NCI-H2196 treated with DMSO at 0.1 percent for 48 hours (cell line): ENCODE measurements at regions not wholly inside any gene's neighbourhood (a gene's known extent, or its start where the extent isn't known, plus 50 kb on each side); places are given as distances from the start of the nearest gene placed in this dataset.
"Not testable (repeated sequence)": the region's sequence is repeated elsewhere in the genome, so short reads cannot be mapped to it uniquely, and the experiment has no call there.

ENCODE experiments used
- DNase-seq: peaks from one replicate; lab custom pipeline; 2025; ENCODE audit not compliant: unreplicated experiment; lab: John Stamatoyannopoulos, UW

GRCh38 chr3:72660270-72661114 lies 187.8 kb downstream of the SHQ1 start:
- DNase-seq: no peak

GRCh38 chr3:72659596-72659995 lies 188.6 kb downstream of the SHQ1 start:
- no peak for DNase-seq

GRCh38 chr3:72659188-72659587 lies 189.1 kb downstream of the SHQ1 start:
- no peak for DNase-seq

GRCh38 chr3:72658466-72659100 lies 189.7 kb downstream of the SHQ1 start:
- DNase-seq: no peak

- DNase-seq: no peak
Observed at GRCh38 chr3:72657666-72658065, 190.6 kb downstream of the SHQ1 start.

GRCh38 chr3:72655723-72656122 lies 192.5 kb downstream of the SHQ1 start:
- DNase-seq: no peak

- no peak for DNase-seq
Observed at GRCh38 chr3:72655131-72655551, 193.1 kb downstream of the SHQ1 start.

- no peak for DNase-seq
Observed at GRCh38 chr3:72652395-72652794, 195.8 kb downstream of the SHQ1 start.

- DNase-seq: no peak
Observed at GRCh38 chr3:72651498-72651897, 196.7 kb downstream of the SHQ1 start.

GRCh38 chr3:72646263-72646662 lies 202.0 kb downstream of the SHQ1 start:
- DNase-seq: no peak

GRCh38 chr3:72643635-72644034 lies 204.6 kb downstream of the SHQ1 start:
- DNase-seq: not testable (repeated sequence)

- no peak for DNase-seq
Observed at GRCh38 chr3:72641684-72642083, 206.6 kb downstream of the SHQ1 start.

- DNase-seq: no peak
Observed at GRCh38 chr3:72641072-72641471, 207.2 kb downstream of the SHQ1 start.

- no peak for DNase-seq
Observed at GRCh38 chr3:72636969-72637597, 211.2 kb downstream of the SHQ1 start.

- no peak for DNase-seq
Observed at GRCh38 chr3:72635551-72635950, 212.7 kb downstream of the SHQ1 start.

- DNase-seq: no peak
Observed at GRCh38 chr3:72634128-72634527, 214.1 kb downstream of the SHQ1 start.

GRCh38 chr3:72633534-72633933 lies 214.7 kb downstream of the SHQ1 start:
- no peak for DNase-seq

- DNase-seq: no peak
Observed at GRCh38 chr3:72633121-72633520, 215.1 kb downstream of the SHQ1 start.

- no peak for DNase-seq
Observed at GRCh38 chr3:72632129-72632528, 216.1 kb downstream of the SHQ1 start.

GRCh38 chr3:72630969-72631344 lies 217.3 kb downstream of the SHQ1 start:
- DNase-seq: no peak

GRCh38 chr3:72630327-72630968 lies 217.8 kb downstream of the SHQ1 start:
- DNase-seq: no peak

- no peak for DNase-seq
Observed at GRCh38 chr3:72629191-72629631, 219.0 kb downstream of the SHQ1 start.
